Non-pigmented ciliary epithelial cell (primary cell): ENCODE measurements at regions not wholly inside any gene's neighbourhood (a gene's known extent, or its start where the extent isn't known, plus 50 kb on each side); places are given as distances from the start of the nearest gene placed in this dataset.

Source experiments
- DNase-seq: peaks from one replicate; pipeline ENCODE4 v3.0.0-alpha.2; 2010; ENCODE audit warnings: low read depth

- no peak for DNase-seq
These were observed 514.7 kb downstream of the SOX11 start for GRCh38 chr2:6206882-6207281.

DNA sequence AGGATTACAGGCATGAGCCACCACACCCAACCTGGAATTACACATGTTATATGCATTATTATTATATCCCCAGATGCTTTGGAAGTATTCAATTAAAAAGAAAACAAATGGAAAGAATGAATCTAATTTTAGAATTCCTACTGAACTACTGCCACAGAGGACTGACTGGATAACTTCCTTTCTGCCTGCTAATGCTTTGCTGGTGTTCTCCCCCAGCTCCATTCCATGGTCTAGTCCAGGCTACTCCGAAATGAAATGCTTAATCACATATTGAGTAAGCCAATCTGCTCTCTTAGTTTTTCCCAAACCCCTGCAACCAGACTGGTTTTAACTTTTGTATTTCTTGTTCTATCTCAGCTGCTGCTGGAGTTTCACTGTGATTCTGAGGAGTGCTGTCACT, 519.1 kb downstream of the SOX11 start:
- no peak for DNase-seq

- DNase-seq, result no peak
These were observed 520.3 kb downstream of the SOX11 start for GRCh38 chr2:6212491-6212890.

GRCh38 chr2:6213056-6213780, 521.0 kb downstream of the SOX11 start:
- no peak for DNase-seq

DNA sequence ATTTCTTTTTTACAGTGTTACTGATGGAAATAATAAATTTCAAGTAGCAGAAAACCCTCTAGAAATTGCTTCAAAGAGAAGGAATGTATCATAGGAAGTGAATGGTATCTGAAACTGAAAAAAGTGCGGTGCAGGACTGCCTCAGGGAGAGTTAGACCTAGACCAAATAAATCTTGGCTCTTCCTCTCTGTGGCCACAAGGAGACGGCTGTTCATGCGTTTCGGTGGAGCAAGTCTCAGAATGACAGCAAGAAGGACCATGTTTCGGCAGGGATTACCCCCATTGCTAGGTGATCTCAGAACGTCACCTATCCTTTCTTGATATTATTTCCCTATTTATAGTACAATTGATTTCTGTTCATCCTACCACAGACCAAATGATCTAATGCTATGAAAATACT, 522.3 kb downstream of the SOX11 start:
- no peak for DNase-seq

GRCh38 chr2:6215053-6215452, 522.9 kb downstream of the SOX11 start:
- no peak for DNase-seq

DNA sequence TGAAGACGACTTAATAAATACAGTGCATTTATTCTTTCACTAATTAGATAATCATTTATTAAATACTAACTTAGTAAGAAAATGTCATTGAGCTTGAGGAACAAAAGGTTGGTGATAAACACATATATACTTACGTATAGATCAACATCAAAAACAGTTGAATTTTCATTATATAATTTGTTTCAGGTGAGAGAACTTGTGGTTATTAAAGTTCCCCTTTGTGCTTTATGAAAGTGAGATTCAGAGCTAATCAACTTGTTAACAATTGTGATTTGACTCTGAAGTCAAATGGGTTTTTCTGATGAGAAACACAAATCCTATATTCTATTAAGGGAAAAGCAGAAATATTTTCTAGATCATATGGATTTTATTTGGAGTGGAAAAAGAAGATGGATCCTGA, 524.0 kb downstream of the SOX11 start:
- no peak for DNase-seq

- DNase-seq, result no peak
These were observed 526.7 kb downstream of the SOX11 start for GRCh38 chr2:6218926-6219325.

GRCh38 chr2:6219906-6220305, 527.7 kb downstream of the SOX11 start:
- DNase-seq, result no peak

GRCh38 chr2:6222296-6222695, 530.1 kb downstream of the SOX11 start:
- DNase-seq, result no peak

- DNase-seq, result no peak
These were observed 532.1 kb downstream of the SOX11 start for GRCh38 chr2:6224267-6224666.

- DNase-seq, result no peak
These were observed 536.1 kb downstream of the SOX11 start for GRCh38 chr2:6228251-6228650.

- DNase-seq, result peak; percentile 78
These were observed 539.0 kb downstream of the SOX11 start for GRCh38 chr2:6231166-6231565.

GRCh38 chr2:6233993-6234392, 541.8 kb downstream of the SOX11 start:
- DNase-seq, result no peak

GRCh38 chr2:6234702-6235101, 542.5 kb downstream of the SOX11 start:
- no peak for DNase-seq

- DNase-seq, result no peak
These were observed 544.1 kb downstream of the SOX11 start for GRCh38 chr2:6236317-6236716.

DNA sequence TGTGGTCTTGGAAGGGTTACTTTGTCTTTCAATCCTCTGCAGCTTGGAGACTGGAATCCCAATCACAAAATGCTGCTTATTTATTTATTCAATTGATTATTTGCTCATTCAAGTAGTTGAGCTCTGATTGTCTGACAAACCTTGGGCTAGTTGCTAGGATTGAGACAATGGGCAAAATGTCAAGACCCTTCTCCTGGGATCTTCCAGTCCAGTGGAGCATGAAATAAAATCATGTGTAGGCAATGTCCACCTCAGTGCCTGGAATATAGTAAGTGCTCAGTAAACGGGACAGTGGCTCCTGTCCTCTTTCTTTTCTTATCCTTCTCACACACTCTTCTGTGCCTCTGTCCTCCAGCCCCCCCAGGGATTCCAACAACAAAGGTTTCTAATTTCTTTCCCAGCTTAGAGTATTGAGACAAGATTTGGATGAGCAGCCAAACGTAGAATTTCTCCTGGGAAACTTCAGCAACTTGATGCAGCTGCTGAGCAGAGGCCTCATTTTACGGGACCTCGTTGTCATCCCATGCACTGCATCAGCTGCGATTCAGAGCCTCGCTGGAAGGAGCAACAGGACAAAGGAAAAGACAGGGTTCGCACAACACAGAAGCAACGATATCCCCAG, 545.0 kb downstream of the SOX11 start:
- no peak for DNase-seq

DNA sequence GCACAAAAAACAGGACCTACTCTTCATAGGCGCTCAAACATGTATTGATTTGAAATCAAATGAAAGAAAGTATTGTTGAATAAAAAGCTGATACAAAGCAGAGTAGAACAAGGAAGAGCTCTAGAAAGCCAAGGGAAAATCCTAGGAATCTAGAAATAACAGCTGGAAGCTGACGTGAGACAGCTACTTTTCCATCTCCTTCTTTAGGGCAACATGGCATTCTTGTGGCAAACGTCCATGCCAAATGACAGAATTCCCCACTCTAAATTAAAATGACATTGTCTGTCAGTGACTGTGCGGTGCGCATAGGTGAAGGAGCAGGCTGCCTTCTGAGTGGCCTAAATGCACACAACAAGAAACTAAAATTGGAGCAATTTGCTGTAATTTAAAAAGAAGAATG, 557.4 kb downstream of the SOX11 start:
- no peak for DNase-seq

GRCh38 chr2:6254441-6254840, 562.3 kb downstream of the SOX11 start:
- DNase-seq, result no peak

DNA sequence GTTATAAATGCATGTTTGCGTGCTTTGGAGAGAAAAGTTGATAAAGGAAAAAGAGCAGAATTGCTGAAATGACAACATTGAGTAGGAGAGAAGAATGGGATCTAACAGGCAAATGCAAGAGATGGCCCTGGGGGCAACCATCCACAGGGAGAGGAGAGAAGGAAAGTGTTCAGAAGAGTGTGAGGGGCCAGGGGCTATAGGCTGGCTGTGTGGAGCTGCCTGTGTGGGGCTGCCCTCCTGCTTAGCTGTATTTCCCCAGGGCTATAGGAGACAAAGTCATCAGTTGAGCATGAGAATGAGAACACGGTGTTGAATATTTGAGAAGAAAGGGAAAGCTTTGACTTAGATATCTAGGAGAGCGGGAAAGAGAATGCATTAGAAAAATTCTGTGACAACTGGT, 572.0 kb downstream of the SOX11 start:
- DNase-seq, result no peak

- no peak for DNase-seq
These were observed 584.2 kb downstream of the CMPK2 start for GRCh38 chr2:6281524-6281923.

- no peak for DNase-seq
These were observed 582.4 kb downstream of the CMPK2 start for GRCh38 chr2:6283259-6283658.

GRCh38 chr2:6287406-6287805, 578.3 kb downstream of the CMPK2 start:
- DNase-seq, result no peak

GRCh38 chr2:6288791-6289190, 576.9 kb downstream of the CMPK2 start:
- DNase-seq, result no peak
